Fibroblast of lung (primary cell): ENCODE measurements at regions not wholly inside any gene's neighbourhood (a gene's known extent, or its start where the extent isn't known, plus 50 kb on each side); places are given as distances from the start of the nearest gene placed in this dataset.

Source experiments
- DNase-seq, 2 donors: peaks; one replicate each; pipeline versions ENCODE4 v3.0.0 to v3.0.0-alpha.2; 2010; ENCODE audit warnings: low read depth in 2 of 2
- H2AFZ ChIP-seq: 2 replicates; pipeline ENCODE4 v1.5.1; 2012; ENCODE audit warnings: low read length, control low read depth, inconsistent platforms
- H3K27ac ChIP-seq: 2 replicates; pipeline ENCODE4 v1.5.1; 2011; ENCODE audit warnings: low read length, control low read depth; ENCODE audit not compliant: insufficient read depth
- H3K27me3 ChIP-seq: 2 replicates; pipeline ENCODE4 v1.5.1; 2011; ENCODE audit warnings: mild to moderate bottlenecking, low read length; ENCODE audit not compliant: control insufficient read depth, insufficient read depth
- H3K36me3 ChIP-seq: 2 replicates; pipeline ENCODE4 v1.5.1; 2011; ENCODE audit warnings: low read length; ENCODE audit not compliant: control insufficient read depth, insufficient read depth
- H3K4me1 ChIP-seq: 2 replicates; pipeline ENCODE4 v1.5.1; 2011; ENCODE audit warnings: low read length; ENCODE audit not compliant: control insufficient read depth, insufficient read depth; ENCODE audit errors: extremely low read depth
- H3K4me2 ChIP-seq: 2 replicates; pipeline ENCODE4 v1.5.1; 2011; ENCODE audit warnings: low read length, control low read depth; ENCODE audit not compliant: insufficient read depth; ENCODE audit errors: extremely low read depth
- H3K4me3 ChIP-seq, 4 experiments: fragments of 200-600 bp in 1 of 4; sonication (generic) in 1 of 4; replicated peaks in 1 of 4; 2 replicates each; pipeline ENCODE4 v1.5.1; 2011 to 2016; ENCODE audit warnings: low read length in 4 of 4, low read depth in 3 of 4, mild to moderate bottlenecking in 3 of 4, control low read depth in 2 of 4, inconsistent platforms in 1 of 4, mixed read lengths in 1 of 4; ENCODE audit not compliant: insufficient read depth in 1 of 4; ENCODE audit errors: control extremely low read depth in 1 of 4
- H3K79me2 ChIP-seq: 2 replicates; pipeline ENCODE4 v1.5.1; 2012; ENCODE audit warnings: mild to moderate bottlenecking, low read length, inconsistent platforms; ENCODE audit not compliant: control insufficient read depth, insufficient read depth
- H3K9ac ChIP-seq: 2 replicates; pipeline ENCODE4 v1.5.1; 2011; ENCODE audit warnings: mild to moderate bottlenecking, low read length, control low read depth; ENCODE audit not compliant: insufficient read depth
- H3K9me3 ChIP-seq: 2 replicates; pipeline ENCODE4 v1.5.1; 2012; ENCODE audit warnings: low read depth, low read length; ENCODE audit not compliant: control insufficient read depth, insufficient read depth
- H4K20me1 ChIP-seq: 2 replicates; pipeline ENCODE4 v1.5.1; 2011; ENCODE audit warnings: low read length; ENCODE audit not compliant: control insufficient read depth, insufficient read depth; ENCODE audit errors: extremely low read depth
- CTCF ChIP-seq, 2 donors: IDR thresholded peaks in 1 of 2; conservative IDR thresholded peaks in 1 of 2; 1 replicate in 1 of 2; 2 replicates in 1 of 2; pipeline ENCODE4 v1.5.1; 2011 to 2012; ENCODE audit warnings: low read length in 2 of 2, control low read depth in 1 of 2, inconsistent platforms in 1 of 2, low read depth in 1 of 2, mild to moderate bottlenecking in 1 of 2
- EZH2 ChIP-seq: IDR thresholded peaks from 2 replicates; pipeline ENCODE4 v1.5.1; 2012; ENCODE audit warnings: low read length, control low read depth, mild to moderate bottlenecking; ENCODE audit errors: missing control alignments

GRCh38 chr6:102501615-102502014 lies 1108.1 kb downstream of the GRIK2 start:
- no peaks in the 10 kb centered on the region for H3K27me3 ChIP-seq
- H3K27ac ChIP-seq: no peak overlapping the region
- DNase-seq: no peak
- no peak overlapping the region for H3K4me2 ChIP-seq
- H3K79me2 ChIP-seq: no peaks in the 10 kb centered on the region
- no peak overlapping the region for H3K9ac ChIP-seq
- no peak overlapping the region for H3K4me3 ChIP-seq
- H3K9me3 ChIP-seq: no peaks in the 10 kb centered on the region
- no peak overlapping the region for H2AFZ ChIP-seq
- H3K36me3 ChIP-seq: no peaks in the 10 kb centered on the region
- no peak for TF ChIP-seq CTCF (conservative IDR thresholded peaks at IDR 0.05 in 1 of 2, IDR thresholded peaks at IDR 0.05 in 1 of 2; ENCODE audit: low read depth in 1 of 2, low read length in 2 of 2)
- H3K4me1 ChIP-seq: no peaks in the 10 kb centered on the region
- H4K20me1 ChIP-seq: no peaks in the 10 kb centered on the region

DNA sequence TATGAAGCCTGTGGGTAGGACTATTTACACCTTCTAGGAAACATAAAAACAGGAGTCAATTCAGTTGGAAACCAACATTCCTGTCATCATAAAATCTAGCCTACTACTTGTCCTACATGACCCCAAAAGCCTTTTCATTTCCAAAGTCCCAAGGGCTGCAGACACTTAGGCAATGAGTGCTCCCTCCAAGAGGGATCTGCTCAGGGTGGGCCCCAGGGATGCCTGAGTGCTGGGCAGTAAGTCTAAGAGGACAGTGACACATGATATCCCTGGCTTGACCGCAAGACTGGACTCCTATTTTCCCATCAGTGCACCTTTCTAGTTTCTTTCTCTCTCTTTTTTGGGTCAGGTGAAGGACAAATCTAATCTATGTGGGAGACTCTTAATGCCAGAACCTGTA lies 1101.3 kb downstream of the GRIK2 start:
- no peaks in the 10 kb centered on the region for H3K79me2 ChIP-seq
- H3K4me2 ChIP-seq: no peak overlapping the region
- no peak overlapping the region for H3K9ac ChIP-seq
- H3K27ac ChIP-seq: no peak overlapping the region
- H3K27me3 ChIP-seq: no peaks in the 10 kb centered on the region
- H3K9me3 ChIP-seq: no peaks in the 10 kb centered on the region
- no peak for TF ChIP-seq CTCF (conservative IDR thresholded peaks at IDR 0.05 in 1 of 2, IDR thresholded peaks at IDR 0.05 in 1 of 2; ENCODE audit: low read depth in 1 of 2, low read length in 2 of 2)
- no peak for TF ChIP-seq EZH2
- DNase-seq: no peak
- H3K36me3 ChIP-seq: no peaks in the 10 kb centered on the region
- H4K20me1 ChIP-seq: no peaks in the 10 kb centered on the region
- no peaks in the 10 kb centered on the region for H3K4me1 ChIP-seq
- no peak overlapping the region for H3K4me3 ChIP-seq
- H2AFZ ChIP-seq: no peak overlapping the region

DNA sequence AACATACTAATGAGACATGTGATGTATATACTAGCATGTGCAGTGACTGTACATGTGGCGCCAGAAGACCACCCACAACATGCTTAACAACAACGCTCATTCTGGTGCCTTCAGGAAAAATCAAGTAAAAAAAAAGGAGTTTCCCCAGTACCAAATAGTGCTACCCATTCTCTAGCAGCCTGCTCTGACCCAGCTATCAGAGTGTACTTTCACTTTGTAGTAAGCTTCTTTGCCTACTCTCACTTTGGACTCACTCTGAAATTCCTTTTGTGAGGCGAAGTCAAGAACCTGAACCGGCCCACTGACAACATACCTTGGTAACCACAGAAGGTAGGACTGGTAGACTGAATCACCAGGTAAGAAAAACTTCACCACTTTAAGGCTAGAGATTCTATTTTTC lies 1100.0 kb downstream of the GRIK2 start:
- H3K36me3 ChIP-seq: no peaks in the 10 kb centered on the region
- no peak for DNase-seq
- H3K9ac ChIP-seq: no peak overlapping the region
- H3K4me2 ChIP-seq: no peak overlapping the region
- H3K4me1 ChIP-seq: no peaks in the 10 kb centered on the region
- no peaks in the 10 kb centered on the region for H3K79me2 ChIP-seq
- H3K4me3 ChIP-seq: no peak overlapping the region
- no peak overlapping the region for H3K27ac ChIP-seq
- no peaks in the 10 kb centered on the region for H3K27me3 ChIP-seq
- H2AFZ ChIP-seq: no peak overlapping the region
- H4K20me1 ChIP-seq: no peaks in the 10 kb centered on the region
- TF ChIP-seq EZH2 (no peak), CTCF (conservative IDR thresholded peaks at IDR 0.05 in 1 of 2, IDR thresholded peaks at IDR 0.05 in 1 of 2; ENCODE audit: low read depth in 1 of 2, low read length in 2 of 2) (no peak)
- no peaks in the 10 kb centered on the region for H3K9me3 ChIP-seq
